Mammary epithelial cell (primary cell): ENCODE measurements at regions not wholly inside any gene's neighbourhood (a gene's known extent, or its start where the extent isn't known, plus 50 kb on each side); places are given as distances from the start of the nearest gene placed in this dataset.

ENCODE experiments used
- EZH2 ChIP-seq: IDR thresholded peaks from 2 replicates; pipeline ENCODE4 v1.6.1; 2012; ENCODE audit warnings: low read length, inconsistent platforms, borderline replicate concordance
- TF ChIP-seq, protein P1 (sequence below), 2 donors: IDR thresholded peaks in 1 of 2; conservative IDR thresholded peaks in 1 of 2; 2 replicates each; pipeline ENCODE4 v1.5.1; 2011 to 2012; ENCODE audit warnings: inconsistent platforms in 2 of 2, low read length in 2 of 2, mild to moderate bottlenecking in 2 of 2, control low read depth in 1 of 2, low read depth in 1 of 2; ENCODE audit not compliant: insufficient read depth in 1 of 2; ENCODE audit errors: extremely low read depth in 1 of 2

DNA sequence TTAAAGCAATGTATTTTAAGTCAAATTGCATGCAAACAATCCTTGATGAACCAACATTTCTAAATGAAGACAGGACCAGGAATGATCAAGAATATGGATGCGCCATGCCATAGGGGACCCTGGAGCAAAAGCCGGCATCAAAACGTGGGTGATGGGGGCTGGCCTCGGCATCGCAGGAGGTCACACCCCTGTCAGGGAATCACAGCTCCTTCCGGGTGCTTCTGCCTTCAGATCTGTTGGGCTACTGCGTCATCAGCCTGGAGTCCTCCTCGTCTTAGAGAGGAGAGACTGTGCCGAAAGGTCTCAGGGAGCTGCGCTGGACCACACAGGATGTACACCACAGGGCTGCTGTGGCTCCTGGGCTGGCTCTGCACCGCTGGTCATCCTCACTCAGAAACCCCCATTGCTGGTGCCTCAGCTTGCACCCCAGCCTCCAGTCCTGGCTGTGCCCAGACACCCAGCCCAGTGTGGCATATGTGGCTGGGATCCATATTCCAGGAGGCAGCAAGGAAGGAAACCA is 152.9 kb upstream of the PPP1R26 start:
- TF ChIP-seq, protein P1, sequence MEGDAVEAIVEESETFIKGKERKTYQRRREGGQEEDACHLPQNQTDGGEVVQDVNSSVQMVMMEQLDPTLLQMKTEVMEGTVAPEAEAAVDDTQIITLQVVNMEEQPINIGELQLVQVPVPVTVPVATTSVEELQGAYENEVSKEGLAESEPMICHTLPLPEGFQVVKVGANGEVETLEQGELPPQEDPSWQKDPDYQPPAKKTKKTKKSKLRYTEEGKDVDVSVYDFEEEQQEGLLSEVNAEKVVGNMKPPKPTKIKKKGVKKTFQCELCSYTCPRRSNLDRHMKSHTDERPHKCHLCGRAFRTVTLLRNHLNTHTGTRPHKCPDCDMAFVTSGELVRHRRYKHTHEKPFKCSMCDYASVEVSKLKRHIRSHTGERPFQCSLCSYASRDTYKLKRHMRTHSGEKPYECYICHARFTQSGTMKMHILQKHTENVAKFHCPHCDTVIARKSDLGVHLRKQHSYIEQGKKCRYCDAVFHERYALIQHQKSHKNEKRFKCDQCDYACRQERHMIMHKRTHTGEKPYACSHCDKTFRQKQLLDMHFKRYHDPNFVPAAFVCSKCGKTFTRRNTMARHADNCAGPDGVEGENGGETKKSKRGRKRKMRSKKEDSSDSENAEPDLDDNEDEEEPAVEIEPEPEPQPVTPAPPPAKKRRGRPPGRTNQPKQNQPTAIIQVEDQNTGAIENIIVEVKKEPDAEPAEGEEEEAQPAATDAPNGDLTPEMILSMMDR (conservative IDR thresholded peaks at IDR 0.05 in 1 of 2, IDR thresholded peaks at IDR 0.05 in 1 of 2; ENCODE audit: extremely low read depth in 1 of 2, insufficient read depth in 1 of 2, low read depth in 1 of 2, low read length in 2 of 2) = no peak
- no peak for TF ChIP-seq EZH2
